NCI-H2227 treated with DMSO at 0.1 percent for 48 hours (cell line): ENCODE measurements at regions not wholly inside any gene's neighbourhood (a gene's known extent, or its start where the extent isn't known, plus 50 kb on each side); places are given as distances from the start of the nearest gene placed in this dataset.

Source experiments
- DNase-seq: peaks from one replicate; lab custom pipeline; 2025; lab: John Stamatoyannopoulos, UW

DNA sequence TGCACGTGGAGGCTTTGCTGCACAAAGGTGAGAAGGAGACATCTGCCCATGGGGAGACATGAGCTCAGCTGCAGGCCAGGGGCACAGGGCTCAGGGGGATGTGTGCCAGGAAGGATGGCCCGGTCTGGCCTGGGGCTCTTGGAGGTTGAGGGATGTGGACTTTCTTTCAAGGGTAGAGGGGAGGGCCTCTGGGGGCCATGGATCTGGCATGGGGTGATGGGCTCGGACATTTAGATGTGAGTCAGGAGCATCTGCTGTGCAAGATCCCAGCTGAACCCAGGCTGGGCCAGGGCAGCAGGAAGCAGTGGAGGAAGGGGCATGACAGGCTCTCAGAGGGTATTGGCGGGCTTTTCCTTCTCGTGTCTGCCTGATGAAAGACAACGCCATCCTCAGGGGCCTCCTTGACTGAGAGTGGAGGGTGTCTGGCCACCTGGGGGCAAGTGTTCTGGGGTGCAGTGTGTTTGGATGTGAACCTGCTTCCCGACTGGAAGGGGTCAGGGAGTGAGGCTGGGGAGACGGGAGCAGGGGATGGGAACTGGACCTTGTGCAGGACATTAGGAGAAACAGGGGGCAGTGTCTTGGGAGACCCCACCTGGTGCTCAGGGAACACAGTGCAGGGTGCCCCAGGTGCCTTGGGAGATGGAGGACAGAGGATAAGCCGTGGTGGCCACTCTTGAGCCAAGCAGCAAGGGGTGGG, 156.1 kb downstream of the ERMARD start:
- no peak for DNase-seq

DNA sequence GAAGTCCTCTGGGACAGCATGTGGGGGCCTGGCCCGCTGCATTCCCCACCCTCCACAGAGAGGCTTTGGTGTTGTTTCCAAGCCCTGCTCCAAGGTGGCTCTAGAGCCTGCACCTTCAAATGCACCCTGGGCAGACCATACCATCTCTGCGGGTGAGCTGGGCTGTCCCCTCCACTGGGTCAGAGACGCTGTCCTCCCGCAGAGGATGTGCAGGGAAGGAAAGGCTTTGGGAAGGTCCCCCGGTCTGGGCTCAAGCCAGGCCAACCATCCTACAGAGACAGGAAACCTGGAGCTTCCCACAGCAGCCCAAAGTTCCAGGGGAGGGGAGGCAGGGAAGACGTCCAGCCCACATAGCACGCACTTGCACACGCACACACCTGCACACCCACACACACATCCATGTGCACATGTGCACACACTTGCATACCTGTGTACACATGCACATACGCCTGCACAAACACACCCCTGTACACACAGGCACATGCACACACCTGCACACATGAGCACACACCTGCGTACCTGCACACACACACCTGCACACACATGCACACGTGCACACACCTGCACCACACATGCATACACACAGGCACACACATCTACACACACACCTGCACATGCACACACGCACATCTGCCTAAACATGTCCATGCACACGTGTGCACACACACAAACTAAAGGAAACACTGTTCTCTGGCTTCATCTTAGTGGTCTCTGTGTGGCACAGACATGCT, 155.4 kb downstream of the ERMARD start:
- no peak for DNase-seq

DNA sequence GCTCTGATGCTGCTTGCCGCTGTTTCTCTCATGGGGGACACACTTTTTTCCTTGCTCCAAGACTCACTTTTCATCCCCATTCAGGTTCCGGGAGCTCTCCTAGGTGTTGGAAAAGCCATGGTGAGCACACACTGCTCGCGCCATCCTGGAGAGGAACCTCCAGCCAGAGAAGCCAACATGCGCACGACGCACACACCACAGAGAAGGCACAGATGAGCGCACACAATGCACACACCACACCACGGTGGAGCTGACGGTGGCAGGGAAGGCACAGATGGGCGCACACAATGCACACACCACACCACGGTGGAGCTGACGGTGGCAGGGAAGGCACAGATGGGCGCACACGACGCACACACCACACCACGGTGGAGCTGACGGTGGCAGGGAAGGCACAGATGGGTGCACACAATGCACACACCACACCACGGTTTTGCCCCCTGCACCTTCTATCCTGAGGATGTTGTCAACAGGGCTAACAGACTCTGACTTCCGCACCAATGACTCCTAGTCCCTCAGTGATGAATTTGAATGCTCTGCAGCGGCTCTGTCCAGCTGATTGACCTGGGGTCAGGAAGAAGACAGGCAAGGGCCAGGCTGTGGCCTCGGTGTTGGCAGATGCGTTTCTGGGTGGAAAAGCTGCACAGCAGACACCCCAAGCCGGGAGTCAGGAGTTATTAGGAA, 154.7 kb downstream of the ERMARD start:
- DNase-seq = no peak

DNA sequence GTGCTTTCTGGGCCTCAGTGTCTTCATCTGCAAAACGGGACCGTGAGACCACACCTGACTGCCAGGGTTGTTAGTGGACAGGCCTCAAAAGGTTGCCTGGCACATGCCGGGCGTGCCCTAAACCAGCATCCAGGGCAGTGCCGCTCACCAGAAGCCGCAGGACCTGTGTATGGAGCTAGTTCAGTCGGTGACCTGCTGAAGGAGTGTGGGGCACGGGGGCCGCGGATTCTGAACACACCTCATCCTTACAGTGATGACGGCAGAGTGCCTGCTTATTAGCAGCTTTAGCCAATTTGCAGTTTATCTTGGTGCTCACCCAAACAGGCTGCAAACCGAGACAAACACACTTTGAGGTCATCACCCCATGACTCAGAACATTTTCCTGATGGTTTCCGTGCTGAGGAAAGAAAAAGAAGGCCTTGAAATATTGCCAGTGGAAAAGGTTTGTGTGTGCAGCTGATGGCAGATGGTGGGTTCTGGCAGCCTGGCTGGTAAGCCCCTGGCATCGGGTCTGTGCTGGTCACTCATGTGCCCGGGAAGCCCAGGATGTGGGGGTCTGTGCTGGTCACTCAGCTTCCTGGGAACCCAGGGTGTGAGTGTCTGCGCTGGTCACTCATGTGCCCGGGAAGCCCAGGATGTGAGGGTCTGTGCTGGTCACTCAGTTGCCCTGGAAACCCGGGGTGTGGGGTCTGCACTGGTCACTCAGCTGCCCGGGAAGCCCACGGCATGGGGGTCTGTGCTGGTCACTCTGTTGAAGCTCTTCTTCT, 153.8 kb downstream of the ERMARD start:
- no peak for DNase-seq

DNA sequence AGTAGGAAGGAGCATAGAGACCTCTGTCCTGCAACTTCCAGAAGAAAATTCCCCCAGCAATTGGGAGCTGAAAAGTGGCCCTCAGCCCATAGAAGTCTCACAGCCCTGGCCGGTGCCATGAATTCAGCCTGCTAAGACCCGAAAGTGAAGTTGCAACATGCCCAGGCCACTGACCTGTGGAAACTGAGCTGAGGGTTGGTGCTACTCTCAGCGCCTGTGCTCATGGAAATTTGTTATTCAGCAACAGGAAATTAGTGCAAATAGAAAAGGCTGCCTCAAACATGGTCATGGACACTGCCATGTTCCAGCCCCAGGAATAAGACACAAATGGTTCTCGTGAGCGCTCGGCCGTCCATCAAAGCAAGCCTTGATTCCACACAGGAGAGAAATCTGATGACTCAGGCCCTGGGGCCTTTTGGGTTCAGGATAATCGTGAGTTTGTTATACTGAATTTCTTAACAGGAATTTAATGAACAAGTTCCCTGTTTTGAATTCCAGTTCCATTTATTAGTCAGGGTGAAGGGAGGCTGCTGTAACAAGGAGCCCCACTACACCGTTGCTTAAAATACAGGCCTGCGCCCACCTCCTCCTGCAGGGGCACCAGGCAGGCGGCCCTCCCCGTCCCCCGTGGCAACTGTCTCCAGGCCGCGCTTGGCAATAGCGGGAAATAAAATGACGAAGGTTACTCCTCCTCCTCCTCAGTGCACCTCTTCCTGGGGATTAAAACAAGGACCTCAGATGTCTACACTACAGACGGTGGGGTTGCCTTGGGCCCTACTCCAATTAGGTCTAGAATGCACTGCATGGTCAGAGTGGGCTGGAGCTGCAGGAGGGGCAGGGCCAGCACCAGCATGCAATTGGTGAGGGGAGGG, 152.9 kb downstream of the ERMARD start:
- DNase-seq = no peak

DNA sequence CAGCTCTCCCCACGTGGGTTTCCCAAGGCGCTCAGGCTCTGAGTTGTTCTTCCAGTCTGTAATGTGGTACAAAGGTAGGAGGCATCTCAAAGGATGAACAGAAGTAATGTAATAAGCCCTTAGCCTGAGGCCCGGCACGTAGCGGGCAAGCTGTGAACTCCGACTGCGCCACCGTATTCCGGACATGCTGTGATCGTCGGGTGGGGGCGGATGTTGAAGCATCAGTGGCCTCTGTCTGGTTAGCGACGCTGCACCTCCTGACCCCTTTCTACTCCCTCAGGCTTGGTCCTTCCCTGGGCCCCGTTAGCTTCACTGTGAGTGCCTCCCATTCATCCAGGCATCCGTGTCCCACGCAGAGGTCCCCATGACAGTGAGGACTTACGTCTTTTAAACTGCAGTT, 151.7 kb downstream of the ERMARD start:
- no peak for DNase-seq

DNA sequence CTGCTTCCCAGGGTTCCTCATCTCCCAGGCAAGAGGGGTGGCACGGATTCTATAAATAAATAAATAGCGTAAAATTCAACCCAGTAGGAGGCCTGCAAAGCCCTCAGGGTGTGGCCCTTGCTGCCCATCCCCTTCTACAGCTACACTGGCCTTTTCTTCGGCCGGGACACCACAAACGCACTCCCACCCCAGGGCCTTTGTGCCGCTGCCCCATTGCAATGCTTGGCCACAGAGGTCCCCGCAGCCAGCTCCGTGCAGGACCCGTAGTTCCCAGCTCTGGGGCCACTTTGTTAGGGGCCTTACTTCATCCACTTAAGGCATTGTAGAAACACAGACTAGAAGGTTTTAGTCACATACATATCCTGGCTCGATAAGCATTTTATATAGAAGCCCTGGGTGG, 151.2 kb downstream of the ERMARD start:
- DNase-seq = no peak

DNA sequence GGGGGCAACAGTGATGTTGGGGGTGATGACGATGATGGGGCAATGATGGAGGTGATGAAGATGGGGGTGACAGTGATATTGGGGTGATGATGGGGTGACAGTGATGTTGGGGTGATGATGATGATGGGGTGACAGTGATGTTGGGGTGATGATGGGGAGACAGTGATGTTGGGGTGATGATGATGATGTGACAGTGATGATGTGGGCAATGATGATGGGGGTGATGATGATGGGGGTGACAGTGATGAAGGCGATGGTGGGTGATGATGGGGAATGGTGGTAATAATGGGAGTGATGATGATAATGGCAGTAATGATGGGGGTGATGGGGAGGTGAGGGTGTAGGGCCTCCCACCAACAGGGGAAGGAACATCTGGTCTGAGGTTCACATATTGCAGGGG, 150.6 kb downstream of the ERMARD start:
- DNase-seq = no peak

DNA sequence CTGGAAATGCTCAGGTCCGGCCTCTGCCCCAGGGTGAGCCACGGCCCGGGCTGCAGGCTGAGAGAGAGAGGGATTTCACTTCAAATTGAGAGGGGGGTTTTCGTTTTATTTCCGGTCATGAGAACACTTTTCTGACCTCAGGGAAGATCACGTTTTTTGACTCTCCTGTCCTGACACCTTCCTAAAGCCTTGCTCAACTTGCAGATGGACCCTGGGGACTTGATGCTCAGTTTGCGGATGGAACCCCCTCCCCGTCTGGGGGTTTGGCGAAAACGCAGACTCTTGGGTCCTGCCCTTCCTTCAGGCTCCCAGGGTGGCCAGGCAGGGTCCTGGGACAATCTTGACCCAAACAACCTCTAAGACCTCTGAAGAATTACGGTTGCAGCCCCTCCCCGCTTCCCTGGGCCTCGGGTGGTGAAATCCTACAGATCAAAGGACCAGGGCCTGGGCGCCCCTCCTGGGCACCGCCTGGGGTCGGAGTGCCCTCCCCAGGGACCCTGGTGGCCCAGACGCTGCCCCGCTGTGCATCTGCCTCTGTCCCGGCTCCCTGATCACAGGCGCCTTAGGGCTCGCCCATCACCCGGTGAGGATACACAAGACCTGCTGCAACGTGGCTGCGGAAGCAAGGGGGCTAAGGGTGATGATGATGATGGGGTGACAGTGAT, 148.2 kb downstream of the ERMARD start:
- DNase-seq = no peak

DNA sequence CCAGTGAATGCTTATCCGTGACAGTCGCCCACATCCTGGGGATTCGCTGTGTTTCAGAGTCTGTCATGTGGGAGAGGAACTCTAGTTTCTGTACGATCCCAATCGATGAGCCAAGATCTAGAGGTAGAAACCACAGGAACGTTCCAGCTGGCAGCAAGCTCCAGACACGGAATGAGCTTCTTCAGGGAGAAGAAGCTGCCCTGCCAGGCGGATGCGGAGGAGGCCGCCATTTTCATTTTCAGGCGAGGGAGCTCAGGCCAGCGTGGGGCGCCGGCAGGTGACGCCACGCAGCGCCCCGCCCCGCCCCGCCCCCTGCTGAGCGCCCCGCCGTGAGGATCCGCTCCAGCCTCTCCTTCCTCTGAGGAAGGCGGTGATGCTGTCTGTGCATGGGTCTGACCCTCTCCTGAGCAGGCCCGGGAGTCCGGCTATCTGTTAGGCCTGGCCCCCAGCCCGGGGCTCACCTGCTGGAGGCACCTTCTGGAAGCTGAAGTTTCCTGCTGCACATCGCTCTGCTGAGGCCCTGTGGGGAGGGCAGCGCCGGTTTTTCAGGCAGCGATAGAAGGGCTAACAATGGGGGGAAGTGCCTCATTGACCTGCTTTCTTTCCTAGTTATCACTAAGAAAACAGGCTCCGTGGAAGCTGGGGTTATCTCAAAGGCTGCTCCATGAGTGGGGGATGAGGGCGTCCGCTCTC, 147.5 kb downstream of the ERMARD start:
- DNase-seq = no peak

DNA sequence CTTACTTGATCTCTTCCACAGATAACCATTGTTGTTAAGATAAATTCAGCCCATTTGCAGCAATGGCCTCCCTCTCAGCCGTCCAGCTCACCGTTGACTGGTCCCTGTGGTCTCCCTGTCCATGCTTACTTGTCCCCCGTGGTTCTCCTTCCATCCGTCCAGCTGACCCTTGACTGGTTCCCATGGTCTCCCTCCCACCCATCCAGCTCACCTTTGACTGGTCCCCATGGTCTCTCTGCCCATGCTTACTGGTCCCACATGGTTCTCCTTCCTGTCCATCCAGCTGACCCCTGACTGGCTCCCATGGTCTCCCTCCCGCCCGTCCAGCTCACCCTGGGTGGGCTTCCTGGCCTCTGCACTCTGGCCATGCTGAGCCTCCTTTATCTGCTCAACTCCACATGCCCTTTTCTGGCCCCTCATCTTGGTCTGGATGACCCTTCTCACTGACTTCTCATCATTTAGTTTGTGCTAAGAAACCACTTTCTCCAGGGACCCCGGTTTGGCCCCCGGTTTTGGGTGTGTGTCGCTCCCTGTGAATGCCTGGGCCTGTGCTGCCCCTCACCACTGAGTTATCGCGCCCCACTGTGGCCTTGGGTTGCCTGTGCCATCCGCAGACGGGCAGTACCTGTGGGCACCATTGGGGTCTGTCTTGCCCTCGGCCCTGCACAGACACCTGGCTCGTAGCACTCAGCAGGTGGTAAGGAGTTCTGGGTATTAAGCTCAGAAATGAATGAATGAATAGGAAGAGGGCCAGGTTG, 146.4 kb downstream of the ERMARD start:
- DNase-seq = no peak

DNA sequence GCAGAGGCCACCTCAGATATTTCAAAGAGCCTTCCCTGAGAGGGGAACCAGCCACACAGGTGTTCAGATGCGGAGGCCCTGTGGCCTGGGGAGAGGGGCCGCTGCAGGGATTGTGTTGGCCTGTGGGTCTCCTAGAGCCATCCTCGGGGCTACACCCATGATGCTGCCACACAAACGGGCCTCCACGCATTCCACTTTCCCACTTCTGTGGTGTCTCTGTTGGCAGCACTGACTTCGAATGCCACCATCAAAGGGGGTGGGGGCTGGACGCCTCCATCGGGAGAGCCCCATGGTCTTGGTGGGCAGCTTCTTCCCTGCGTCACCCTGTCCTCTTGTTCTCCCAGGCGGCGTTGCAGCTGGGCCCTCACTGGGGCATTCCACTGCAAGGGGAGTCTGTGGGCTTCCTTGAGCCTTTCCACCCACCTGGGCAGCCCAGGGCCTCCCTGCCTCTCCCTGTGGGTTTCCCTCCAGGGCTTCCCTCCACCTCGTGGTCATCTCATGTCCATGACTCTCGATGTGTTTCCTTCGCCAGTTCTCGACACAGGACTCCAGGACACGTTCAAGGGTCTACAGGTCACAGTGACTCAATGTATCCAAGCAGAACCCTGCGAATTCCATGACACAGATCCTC, 145.5 kb downstream of the ERMARD start:
- DNase-seq = no peak

DNA sequence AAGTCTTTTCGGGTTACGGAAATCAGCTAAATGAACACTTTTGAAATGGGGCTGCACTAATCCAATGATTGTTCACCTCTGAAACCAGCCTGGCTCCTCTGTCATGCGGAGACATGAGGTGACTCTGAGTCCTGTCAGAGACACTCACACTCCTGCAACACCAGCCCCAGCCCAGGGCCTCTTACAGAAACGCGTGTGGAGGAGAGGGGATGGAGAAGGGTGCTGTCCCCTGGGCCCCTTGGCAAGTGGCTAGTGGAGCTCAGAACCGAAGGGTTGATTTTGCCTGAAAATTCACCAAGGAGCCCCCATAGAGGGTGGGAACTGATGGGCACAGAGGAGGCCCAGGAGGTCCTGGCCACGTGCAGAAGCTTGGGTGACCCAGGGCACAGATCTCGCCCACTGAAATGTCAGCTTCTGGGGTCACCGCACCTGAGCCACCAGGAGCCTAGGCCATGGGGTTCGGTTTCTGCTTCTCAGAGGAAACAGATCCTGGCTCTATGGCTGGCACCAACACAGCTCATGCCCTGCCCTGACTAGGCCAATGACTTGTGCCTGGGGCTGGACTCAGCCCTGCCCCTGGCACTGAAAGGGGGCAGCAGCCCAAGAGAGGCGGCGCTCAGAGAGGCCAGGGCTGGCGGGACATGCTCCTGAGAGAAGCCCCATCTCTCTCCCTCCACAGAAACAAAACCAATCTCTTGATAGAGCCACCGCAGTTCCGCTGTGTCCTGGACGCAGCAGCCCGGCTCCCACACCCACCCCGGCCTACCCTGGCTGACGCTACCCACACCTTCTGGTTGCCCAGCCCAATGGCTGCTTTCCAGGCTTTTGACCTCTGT, 144.7 kb downstream of the ERMARD start:
- DNase-seq = no peak

DNA sequence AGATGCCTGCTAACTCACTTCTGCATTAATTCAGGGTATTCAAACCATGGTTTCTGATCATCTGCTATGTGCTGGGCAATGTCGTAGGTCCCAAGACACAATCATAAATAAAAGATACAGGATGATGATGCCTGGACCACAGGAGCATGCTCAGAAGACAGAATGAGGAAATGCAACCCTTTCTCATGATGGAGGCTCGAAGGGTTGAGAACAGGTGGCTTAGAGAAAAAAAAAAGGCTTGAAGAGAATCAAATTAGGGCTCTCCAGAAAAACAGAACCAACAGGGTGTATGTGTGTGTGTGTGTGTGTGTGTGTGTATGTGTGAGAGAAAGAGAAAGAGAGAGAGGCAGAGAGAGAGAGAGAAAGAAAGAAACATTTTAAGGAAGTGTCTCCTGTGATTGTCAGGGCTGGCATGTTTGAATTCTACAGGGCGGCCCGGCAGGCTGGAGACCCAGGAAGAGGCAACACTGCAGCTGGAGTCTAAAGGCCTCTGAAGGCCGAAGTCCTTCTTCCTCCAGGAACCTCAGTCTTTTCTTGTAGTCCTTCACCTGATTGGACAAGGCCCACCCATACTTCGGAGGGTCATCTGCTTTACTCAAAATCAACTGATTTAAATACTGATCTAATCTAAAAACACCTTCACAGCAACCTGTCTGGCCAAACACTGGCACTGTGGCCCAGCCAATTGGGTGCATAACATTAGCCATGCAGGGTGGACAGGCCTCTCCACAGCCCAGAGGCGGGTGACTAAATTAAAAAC, 143.8 kb downstream of the ERMARD start:
- DNase-seq = no peak

DNA sequence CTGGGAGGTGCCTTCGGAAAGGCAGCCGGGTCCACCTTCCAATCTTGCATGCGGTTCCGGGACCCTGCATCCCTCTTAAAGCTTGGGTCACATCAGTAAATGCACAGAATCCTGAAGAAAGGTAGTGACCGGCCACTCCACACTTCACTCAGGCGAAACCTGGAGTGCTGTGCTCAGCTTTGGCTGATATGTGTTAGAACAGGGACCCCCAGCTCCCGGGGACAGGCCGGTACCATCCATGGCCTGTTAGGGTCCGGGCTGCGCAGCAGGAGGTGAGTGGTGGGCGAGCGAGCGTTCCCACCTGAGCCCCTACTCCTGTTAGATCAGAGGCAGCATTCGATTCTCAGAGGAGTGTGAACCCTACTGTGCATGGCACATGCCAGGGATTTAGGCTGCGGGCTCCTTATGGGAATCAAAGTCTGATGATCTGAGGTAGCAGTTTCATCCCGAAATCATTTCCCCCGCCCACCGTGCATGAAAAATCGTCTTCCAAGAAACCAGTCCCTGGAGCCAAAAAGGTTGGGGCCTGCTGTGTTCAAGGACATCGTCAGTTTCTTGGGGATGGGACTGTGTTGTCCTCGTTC, 143.0 kb downstream of the ERMARD start:
- no peak for DNase-seq

DNA sequence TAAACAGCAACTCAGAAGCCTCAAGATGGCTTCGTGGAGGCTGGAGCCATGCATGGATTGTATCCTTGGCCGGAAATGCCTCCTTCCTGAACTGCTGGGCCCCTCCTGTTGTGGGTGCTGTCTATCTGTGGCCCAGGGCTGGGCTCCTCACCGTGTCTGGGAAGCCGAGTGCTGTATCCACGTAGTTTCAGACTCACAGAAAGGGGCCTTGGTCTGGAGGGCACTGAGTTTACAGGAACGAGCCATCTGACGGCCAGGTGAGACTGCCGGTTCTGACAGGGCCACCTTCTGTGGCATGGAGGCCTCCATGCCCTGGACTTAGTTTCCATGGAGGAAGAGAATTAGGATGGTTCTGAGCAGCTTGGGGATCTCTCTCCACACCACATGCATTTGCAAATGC, 142.2 kb downstream of the ERMARD start:
- no peak for DNase-seq

DNA sequence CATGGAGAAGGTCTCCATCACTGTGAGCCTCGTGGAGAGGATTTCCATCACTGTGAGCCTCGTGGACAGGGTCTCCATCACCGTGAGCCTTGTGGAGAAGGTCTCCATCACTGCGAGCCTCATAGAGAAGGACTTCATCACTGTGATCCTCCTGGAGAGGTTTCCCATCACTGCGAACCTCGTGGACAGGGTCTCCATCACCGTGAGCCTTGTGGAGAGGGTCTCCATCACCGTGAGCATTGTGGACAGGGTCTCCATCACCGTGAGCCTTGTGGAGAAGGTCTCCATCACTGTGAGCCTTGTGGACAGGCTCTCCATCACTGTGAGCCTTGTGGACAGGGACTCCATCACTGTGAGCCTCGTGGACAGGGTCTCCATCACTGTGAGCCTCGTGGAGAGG, 140.4 kb downstream of the ERMARD start:
- DNase-seq = no peak
